ENCODE measurements at regions not wholly inside any gene's neighbourhood (a gene's known extent, or its start where the extent isn't known, plus 50 kb on each side); places are given as distances from the start of the nearest gene placed in this dataset.
A peak's percentile ranks its signal among the peaks of the same experiment; 100 is the strongest.

- Histone ChIP-seq H2AFZ (ENCODE audit: low read length) (no peak overlapping the region), H3K27ac (ENCODE audit: low read depth, low read length) (no peak overlapping the region), H3K79me2 (ENCODE audit: insufficient read depth, low read length) (no peaks in the 10 kb centered on the region), H3K9me3 (ENCODE audit: low read depth, low read length) (no peaks in the 10 kb centered on the region), H3K4me2 (ENCODE audit: insufficient read depth, low read length) (no peak overlapping the region), H3K36me3 (ENCODE audit: insufficient read depth, low read length) (no peaks in the 10 kb centered on the region), H3K4me1 (ENCODE audit: insufficient read depth, low read length) (no peaks in the 10 kb centered on the region), H3K4me3 (ENCODE audit: insufficient read depth, low read length) (no peak overlapping the region), H4K20me1 (ENCODE audit: insufficient read depth, low read length) (no peaks in the 10 kb centered on the region), H3K27me3 (ENCODE audit: insufficient read depth, low read length) (no peaks in the 10 kb centered on the region)
- TF ChIP-seq CTCF (IDR thresholded peaks at IDR 0.05; ENCODE audit: extremely low read depth, low read depth, low read length) = no peak
- DNase-seq (ENCODE audit: insufficient read length, low spot score, missing footprints) = peak; percentile 27
Observed at GRCh38 chr12:24379433-24379832, 430.0 kb upstream of the SOX5 start.

- Histone ChIP-seq H3K4me3 (ENCODE audit: insufficient read depth, low read length) (no peak overlapping the region), H3K4me1 (ENCODE audit: insufficient read depth, low read length) (no peaks in the 10 kb centered on the region), H3K27ac (ENCODE audit: low read depth, low read length) (no peak overlapping the region), H3K79me2 (ENCODE audit: insufficient read depth, low read length) (no peaks in the 10 kb centered on the region), H2AFZ (ENCODE audit: low read length) (no peak overlapping the region), H3K36me3 (ENCODE audit: insufficient read depth, low read length) (no peaks in the 10 kb centered on the region), H4K20me1 (ENCODE audit: insufficient read depth, low read length) (no peaks in the 10 kb centered on the region), H3K27me3 (ENCODE audit: insufficient read depth, low read length) (no peaks in the 10 kb centered on the region), H3K4me2 (ENCODE audit: insufficient read depth, low read length) (no peak overlapping the region), H3K9me3 (ENCODE audit: low read depth, low read length) (no peaks in the 10 kb centered on the region)
- no peak for TF ChIP-seq CTCF (IDR thresholded peaks at IDR 0.05; ENCODE audit: extremely low read depth, low read depth, low read length)
- no peak for DNase-seq (ENCODE audit: insufficient read length, low spot score, missing footprints)
Observed at GRCh38 chr12:24378548-24379407, 429.3 kb upstream of the SOX5 start.

- DNase-seq (ENCODE audit: insufficient read length, low spot score, missing footprints) = no peak
- no peaks in the 10 kb centered on the region for H4K20me1 ChIP-seq (ENCODE audit: insufficient read depth, low read length)
- H3K79me2 ChIP-seq (ENCODE audit: insufficient read depth, low read length) = no peaks in the 10 kb centered on the region
- H2AFZ ChIP-seq (ENCODE audit: low read length) = no peak overlapping the region
- H3K4me3 ChIP-seq (ENCODE audit: insufficient read depth, low read length) = no peak overlapping the region
- no peaks in the 10 kb centered on the region for H3K9me3 ChIP-seq (ENCODE audit: low read depth, low read length)
- H3K4me2 ChIP-seq (ENCODE audit: insufficient read depth, low read length) = no peak overlapping the region
- no peaks in the 10 kb centered on the region for H3K27me3 ChIP-seq (ENCODE audit: insufficient read depth, low read length)
- TF ChIP-seq CTCF (IDR thresholded peaks at IDR 0.05; ENCODE audit: extremely low read depth, low read depth, low read length) = no peak
- H3K27ac ChIP-seq (ENCODE audit: low read depth, low read length) = no peak overlapping the region
- H3K4me1 ChIP-seq (ENCODE audit: insufficient read depth, low read length) = no peaks in the 10 kb centered on the region
- H3K36me3 ChIP-seq (ENCODE audit: insufficient read depth, low read length) = no peaks in the 10 kb centered on the region
Observed at GRCh38 chr12:24374452-24374851, 425.0 kb upstream of the SOX5 start.

- Histone ChIP-seq H3K4me2 (ENCODE audit: insufficient read depth, low read length) (no peak overlapping the region), H3K4me1 (ENCODE audit: insufficient read depth, low read length) (no peaks in the 10 kb centered on the region), H2AFZ (ENCODE audit: low read length) (no peak overlapping the region), H3K4me3 (ENCODE audit: insufficient read depth, low read length) (no peak overlapping the region), H3K9me3 (ENCODE audit: low read depth, low read length) (no peaks in the 10 kb centered on the region), H3K27me3 (ENCODE audit: insufficient read depth, low read length) (no peaks in the 10 kb centered on the region), H3K27ac (ENCODE audit: low read depth, low read length) (no peak overlapping the region), H3K36me3 (ENCODE audit: insufficient read depth, low read length) (no peaks in the 10 kb centered on the region), H4K20me1 (ENCODE audit: insufficient read depth, low read length) (no peaks in the 10 kb centered on the region), H3K79me2 (ENCODE audit: insufficient read depth, low read length) (no peaks in the 10 kb centered on the region)
- no peak for TF ChIP-seq CTCF (IDR thresholded peaks at IDR 0.05; ENCODE audit: extremely low read depth, low read depth, low read length)
- DNase-seq (ENCODE audit: insufficient read length, low spot score, missing footprints) = no peak
Observed at GRCh38 chr12:24373004-24373403, 423.5 kb upstream of the SOX5 start.
